Muscle layer of duodenum (tissue), 2 donors: ENCODE measurements at regions not wholly inside any gene's neighbourhood (a gene's known extent, or its start where the extent isn't known, plus 50 kb on each side); places are given as distances from the start of the nearest gene placed in this dataset.

Experiments used
- H3K27ac ChIP-seq: one replicate; pipeline ENCODE4 v1.7.0; 2013; ENCODE audit warnings: mild to moderate bottlenecking, low read length
- H3K27me3 ChIP-seq: one replicate; pipeline ENCODE4 v1.7.0; 2013; ENCODE audit warnings: low read depth, mild to moderate bottlenecking, control low read depth, low read length
- H3K36me3 ChIP-seq, 2 donors: one replicate each; pipeline ENCODE4 v1.7.0; 2013; ENCODE audit warnings: low read length in 2 of 2, control low read depth in 1 of 2, mild to moderate bottlenecking in 1 of 2; ENCODE audit not compliant: insufficient read depth in 2 of 2, control insufficient read depth in 1 of 2
- H3K4me1 ChIP-seq, 2 donors: one replicate each; pipeline ENCODE4 v1.7.0; 2013; ENCODE audit warnings: low read length in 2 of 2, mild to moderate bottlenecking in 2 of 2, control low read depth in 1 of 2, moderate library complexity in 1 of 2; ENCODE audit not compliant: insufficient read depth in 2 of 2, control insufficient read depth in 1 of 2
- H3K4me3 ChIP-seq, 2 donors: one replicate each; pipeline ENCODE4 v1.7.0; 2013; ENCODE audit warnings: low read length in 2 of 2, low read depth in 1 of 2, mild to moderate bottlenecking in 1 of 2
- H3K9me3 ChIP-seq, 2 donors: one replicate each; pipeline ENCODE4 v1.7.0; 2013; ENCODE audit warnings: low read length in 2 of 2, control low read depth in 1 of 2, mild to moderate bottlenecking in 1 of 2; ENCODE audit not compliant: control insufficient read depth in 1 of 2
- donor health status: healthy.

- no peak overlapping the region for H3K4me3 ChIP-seq
- H3K36me3 ChIP-seq, result no peaks in the 10 kb centered on the region
- no peaks in the 10 kb centered on the region for H3K9me3 ChIP-seq
- H3K4me1 ChIP-seq, result no peaks in the 10 kb centered on the region
- no peaks in the 10 kb centered on the region for H3K27me3 ChIP-seq
- no peak overlapping the region for H3K27ac ChIP-seq
Measured at GRCh38 chr3:34777386-34777785, 861.9 kb upstream of the ARPP21 start.

GRCh38 chr3:34779092-34779491, 860.2 kb upstream of the ARPP21 start:
- no peaks in the 10 kb centered on the region for H3K27me3 ChIP-seq
- H3K4me1 ChIP-seq, result no peaks in the 10 kb centered on the region
- H3K36me3 ChIP-seq, result no peaks in the 10 kb centered on the region
- no peak overlapping the region for H3K4me3 ChIP-seq
- H3K27ac ChIP-seq, result no peak overlapping the region
- H3K9me3 ChIP-seq, result no peaks in the 10 kb centered on the region

- H3K27me3 ChIP-seq, result no peaks in the 10 kb centered on the region
- H3K27ac ChIP-seq, result no peak overlapping the region
- H3K9me3 ChIP-seq, result no peaks in the 10 kb centered on the region
- no peak overlapping the region for H3K4me3 ChIP-seq
- H3K36me3 ChIP-seq, result no peaks in the 10 kb centered on the region
- no peaks in the 10 kb centered on the region for H3K4me1 ChIP-seq
Measured at GRCh38 chr3:34780294-34780693, 859.0 kb upstream of the ARPP21 start.

- Histone ChIP-seq H3K27ac (no peak overlapping the region), H3K36me3 (no peaks in the 10 kb centered on the region), H3K9me3 (no peaks in the 10 kb centered on the region), H3K4me3 (no peak overlapping the region), H3K4me1 (no peaks in the 10 kb centered on the region), H3K27me3 (no peaks in the 10 kb centered on the region)
Measured at GRCh38 chr3:34780973-34781372, 858.4 kb upstream of the ARPP21 start.

GRCh38 chr3:34782871-34783270, 856.5 kb upstream of the ARPP21 start:
- Histone ChIP-seq H3K27me3 (no peaks in the 10 kb centered on the region), H3K9me3 (no peaks in the 10 kb centered on the region), H3K4me3 (no peak overlapping the region), H3K27ac (no peak overlapping the region), H3K36me3 (no peaks in the 10 kb centered on the region), H3K4me1 (no peaks in the 10 kb centered on the region)

GRCh38 chr3:34783876-34784275, 855.4 kb upstream of the ARPP21 start:
- Histone ChIP-seq H3K36me3 (no peaks in the 10 kb centered on the region), H3K27ac (no peak overlapping the region), H3K9me3 (no peaks in the 10 kb centered on the region), H3K4me3 (no peak overlapping the region), H3K4me1 (no peaks in the 10 kb centered on the region), H3K27me3 (no peaks in the 10 kb centered on the region)

- H3K36me3 ChIP-seq, result no peaks in the 10 kb centered on the region
- H3K27ac ChIP-seq, result no peak overlapping the region
- H3K4me1 ChIP-seq, result no peaks in the 10 kb centered on the region
- no peaks in the 10 kb centered on the region for H3K27me3 ChIP-seq
- no peak overlapping the region for H3K4me3 ChIP-seq
- no peaks in the 10 kb centered on the region for H3K9me3 ChIP-seq
Measured at GRCh38 chr3:34793057-34793456, 846.3 kb upstream of the ARPP21 start.

- Histone ChIP-seq H3K9me3 (no peaks in the 10 kb centered on the region), H3K27ac (no peak overlapping the region), H3K4me1 (no peaks in the 10 kb centered on the region)
Measured at GRCh38 chr3:34807611-34808010, 831.7 kb upstream of the ARPP21 start.

GRCh38 chr3:34808287-34808686, 831.0 kb upstream of the ARPP21 start:
- Histone ChIP-seq H3K9me3 (no peaks in the 10 kb centered on the region), H3K27me3 (no peaks in the 10 kb centered on the region), H3K27ac (no peak overlapping the region), H3K4me3 (no peak overlapping the region), H3K36me3 (no peaks in the 10 kb centered on the region), H3K4me1 (no peaks in the 10 kb centered on the region)

More at GRCh38 chr3:34807611-34808010, 831.7 kb upstream of the ARPP21 start:
- Histone ChIP-seq H3K36me3 (no peaks in the 10 kb centered on the region), H3K27me3 (no peaks in the 10 kb centered on the region), H3K4me3 (no peak overlapping the region)

GRCh38 chr3:34828847-34829246, 810.5 kb upstream of the ARPP21 start:
- H3K27ac ChIP-seq, result no peak overlapping the region
- no peaks in the 10 kb centered on the region for H3K27me3 ChIP-seq
- H3K36me3 ChIP-seq, result no peaks in the 10 kb centered on the region
- no peak overlapping the region for H3K4me3 ChIP-seq
- no peaks in the 10 kb centered on the region for H3K4me1 ChIP-seq
- peaks cover 0 to 2% of the 10 kb centered on the region in 2 donors for H3K9me3 ChIP-seq

GRCh38 chr3:34832865-34833508, 806.3 kb upstream of the ARPP21 start:
- Histone ChIP-seq H3K36me3 (no peaks in the 10 kb centered on the region), H3K9me3 (no peaks in the 10 kb centered on the region), H3K27ac (no peak overlapping the region), H3K4me1 (no peaks in the 10 kb centered on the region), H3K4me3 (no peak overlapping the region), H3K27me3 (no peaks in the 10 kb centered on the region)
